ENCODE measurements at regions not wholly inside any gene's neighbourhood (a gene's known extent, or its start where the extent isn't known, plus 50 kb on each side); places are given as distances from the start of the nearest gene placed in this dataset.

DNA sequence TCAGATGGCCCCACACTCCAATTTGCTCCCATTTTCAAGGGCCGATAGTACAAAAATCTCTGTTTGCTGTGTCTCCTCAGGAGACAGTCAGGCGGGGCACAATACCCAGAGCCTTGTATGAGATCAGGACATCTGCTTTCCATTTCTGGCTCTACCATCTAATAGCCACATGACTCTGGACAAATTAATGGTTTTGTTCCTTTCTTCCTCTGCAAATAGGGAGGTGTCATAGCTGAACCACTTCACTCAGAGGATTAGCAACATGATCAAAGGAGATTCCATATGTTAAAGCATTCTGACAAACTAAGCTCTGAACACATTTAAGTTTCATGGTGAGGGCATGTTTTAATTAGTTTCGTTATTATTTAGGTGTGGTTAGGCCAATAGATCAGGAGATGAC, 602.1 kb upstream of the SYT4 start:
- TF ChIP-seq, protein P1, sequence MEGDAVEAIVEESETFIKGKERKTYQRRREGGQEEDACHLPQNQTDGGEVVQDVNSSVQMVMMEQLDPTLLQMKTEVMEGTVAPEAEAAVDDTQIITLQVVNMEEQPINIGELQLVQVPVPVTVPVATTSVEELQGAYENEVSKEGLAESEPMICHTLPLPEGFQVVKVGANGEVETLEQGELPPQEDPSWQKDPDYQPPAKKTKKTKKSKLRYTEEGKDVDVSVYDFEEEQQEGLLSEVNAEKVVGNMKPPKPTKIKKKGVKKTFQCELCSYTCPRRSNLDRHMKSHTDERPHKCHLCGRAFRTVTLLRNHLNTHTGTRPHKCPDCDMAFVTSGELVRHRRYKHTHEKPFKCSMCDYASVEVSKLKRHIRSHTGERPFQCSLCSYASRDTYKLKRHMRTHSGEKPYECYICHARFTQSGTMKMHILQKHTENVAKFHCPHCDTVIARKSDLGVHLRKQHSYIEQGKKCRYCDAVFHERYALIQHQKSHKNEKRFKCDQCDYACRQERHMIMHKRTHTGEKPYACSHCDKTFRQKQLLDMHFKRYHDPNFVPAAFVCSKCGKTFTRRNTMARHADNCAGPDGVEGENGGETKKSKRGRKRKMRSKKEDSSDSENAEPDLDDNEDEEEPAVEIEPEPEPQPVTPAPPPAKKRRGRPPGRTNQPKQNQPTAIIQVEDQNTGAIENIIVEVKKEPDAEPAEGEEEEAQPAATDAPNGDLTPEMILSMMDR (optimal IDR thresholded peaks at IDR 0.05 in 1 of 3, IDR thresholded peaks at IDR 0.05 in 1 of 3, conservative IDR thresholded peaks at IDR 0.05 in 1 of 3; ENCODE audit: extremely low read depth in 1 of 3, insufficient read depth in 2 of 3, low read length in 3 of 3): no peak
- TF ChIP-seq EZH2 (IDR thresholded peaks at IDR 0.05; ENCODE audit: low read length): no peak

All from keratinocyte (primary cell).